ENCODE measurements at regions not wholly inside any gene's neighbourhood (a gene's known extent, or its start where the extent isn't known, plus 50 kb on each side); places are given as distances from the start of the nearest gene placed in this dataset.

DNA sequence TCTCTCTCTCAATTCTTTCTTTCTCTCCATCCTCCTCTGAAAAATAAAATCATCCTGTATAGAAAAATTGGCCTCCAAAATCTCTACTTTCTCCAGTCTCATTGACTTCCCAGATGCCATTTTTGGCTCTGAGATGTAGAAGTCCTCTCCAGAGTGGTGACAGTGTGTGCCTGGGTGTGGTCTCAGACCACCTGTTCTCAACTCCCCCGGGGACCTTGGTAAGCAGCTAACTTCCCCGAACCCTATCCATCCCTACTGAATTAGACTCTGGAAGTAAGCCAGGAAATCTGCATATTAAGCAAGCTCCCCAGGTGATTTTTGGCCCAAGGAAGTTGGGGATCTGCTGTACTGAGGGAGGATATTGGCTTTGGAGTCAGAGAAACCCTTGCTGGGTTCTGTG, 120.5 kb downstream of the WDR11 start:
- TF ChIP-seq CHD2 (IDR thresholded peaks at IDR 0.05; ENCODE audit: low read length, partially characterized antibody) (no peak), SMC3 (IDR thresholded peaks at IDR 0.05; ENCODE audit: low read depth, low read length) (no peak), TCF12 (IDR thresholded peaks at IDR 0.05) (no peak), RXRA (IDR thresholded peaks at IDR 0.05; ENCODE audit: borderline replicate concordance, low read depth) (no peak), YY1 (IDR thresholded peaks at IDR 0.05; ENCODE audit: low read depth) (no peak), TAF1 (IDR thresholded peaks at IDR 0.05; ENCODE audit: borderline replicate concordance, low read depth, low read length) (no peak), EP300 (IDR thresholded peaks at IDR 0.05; ENCODE audit: borderline replicate concordance in 1 of 2, low read depth in 1 of 2, low read length in 1 of 2) (no peak), POLR2AphosphoS5 (IDR thresholded peaks at IDR 0.05; ENCODE audit: low read depth, low read length) (no peak), NFIC (IDR thresholded peaks at IDR 0.05; ENCODE audit: borderline replicate concordance) (no peak), RAD21 (IDR thresholded peaks at IDR 0.05; ENCODE audit: low read length) (no peak)
- TF ChIP-seq, protein P1, sequence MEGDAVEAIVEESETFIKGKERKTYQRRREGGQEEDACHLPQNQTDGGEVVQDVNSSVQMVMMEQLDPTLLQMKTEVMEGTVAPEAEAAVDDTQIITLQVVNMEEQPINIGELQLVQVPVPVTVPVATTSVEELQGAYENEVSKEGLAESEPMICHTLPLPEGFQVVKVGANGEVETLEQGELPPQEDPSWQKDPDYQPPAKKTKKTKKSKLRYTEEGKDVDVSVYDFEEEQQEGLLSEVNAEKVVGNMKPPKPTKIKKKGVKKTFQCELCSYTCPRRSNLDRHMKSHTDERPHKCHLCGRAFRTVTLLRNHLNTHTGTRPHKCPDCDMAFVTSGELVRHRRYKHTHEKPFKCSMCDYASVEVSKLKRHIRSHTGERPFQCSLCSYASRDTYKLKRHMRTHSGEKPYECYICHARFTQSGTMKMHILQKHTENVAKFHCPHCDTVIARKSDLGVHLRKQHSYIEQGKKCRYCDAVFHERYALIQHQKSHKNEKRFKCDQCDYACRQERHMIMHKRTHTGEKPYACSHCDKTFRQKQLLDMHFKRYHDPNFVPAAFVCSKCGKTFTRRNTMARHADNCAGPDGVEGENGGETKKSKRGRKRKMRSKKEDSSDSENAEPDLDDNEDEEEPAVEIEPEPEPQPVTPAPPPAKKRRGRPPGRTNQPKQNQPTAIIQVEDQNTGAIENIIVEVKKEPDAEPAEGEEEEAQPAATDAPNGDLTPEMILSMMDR (IDR thresholded peaks at IDR 0.05), result no peak
- TF ChIP-seq, protein P2, sequence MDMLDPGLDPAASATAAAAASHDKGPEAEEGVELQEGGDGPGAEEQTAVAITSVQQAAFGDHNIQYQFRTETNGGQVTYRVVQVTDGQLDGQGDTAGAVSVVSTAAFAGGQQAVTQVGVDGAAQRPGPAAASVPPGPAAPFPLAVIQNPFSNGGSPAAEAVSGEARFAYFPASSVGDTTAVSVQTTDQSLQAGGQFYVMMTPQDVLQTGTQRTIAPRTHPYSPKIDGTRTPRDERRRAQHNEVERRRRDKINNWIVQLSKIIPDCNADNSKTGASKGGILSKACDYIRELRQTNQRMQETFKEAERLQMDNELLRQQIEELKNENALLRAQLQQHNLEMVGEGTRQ (IDR thresholded peaks at IDR 0.05; ENCODE audit: borderline replicate concordance, low read depth, low read length), result no peak
- TF ChIP-seq, protein P3, sequence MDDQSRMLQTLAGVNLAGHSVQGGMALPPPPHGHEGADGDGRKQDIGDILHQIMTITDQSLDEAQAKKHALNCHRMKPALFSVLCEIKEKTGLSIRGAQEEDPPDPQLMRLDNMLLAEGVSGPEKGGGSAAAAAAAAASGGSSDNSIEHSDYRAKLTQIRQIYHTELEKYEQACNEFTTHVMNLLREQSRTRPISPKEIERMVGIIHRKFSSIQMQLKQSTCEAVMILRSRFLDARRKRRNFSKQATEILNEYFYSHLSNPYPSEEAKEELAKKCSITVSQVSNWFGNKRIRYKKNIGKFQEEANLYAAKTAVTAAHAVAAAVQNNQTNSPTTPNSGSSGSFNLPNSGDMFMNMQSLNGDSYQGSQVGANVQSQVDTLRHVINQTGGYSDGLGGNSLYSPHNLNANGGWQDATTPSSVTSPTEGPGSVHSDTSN (IDR thresholded peaks at IDR 0.05), result no peak
- TF ChIP-seq, protein P4, sequence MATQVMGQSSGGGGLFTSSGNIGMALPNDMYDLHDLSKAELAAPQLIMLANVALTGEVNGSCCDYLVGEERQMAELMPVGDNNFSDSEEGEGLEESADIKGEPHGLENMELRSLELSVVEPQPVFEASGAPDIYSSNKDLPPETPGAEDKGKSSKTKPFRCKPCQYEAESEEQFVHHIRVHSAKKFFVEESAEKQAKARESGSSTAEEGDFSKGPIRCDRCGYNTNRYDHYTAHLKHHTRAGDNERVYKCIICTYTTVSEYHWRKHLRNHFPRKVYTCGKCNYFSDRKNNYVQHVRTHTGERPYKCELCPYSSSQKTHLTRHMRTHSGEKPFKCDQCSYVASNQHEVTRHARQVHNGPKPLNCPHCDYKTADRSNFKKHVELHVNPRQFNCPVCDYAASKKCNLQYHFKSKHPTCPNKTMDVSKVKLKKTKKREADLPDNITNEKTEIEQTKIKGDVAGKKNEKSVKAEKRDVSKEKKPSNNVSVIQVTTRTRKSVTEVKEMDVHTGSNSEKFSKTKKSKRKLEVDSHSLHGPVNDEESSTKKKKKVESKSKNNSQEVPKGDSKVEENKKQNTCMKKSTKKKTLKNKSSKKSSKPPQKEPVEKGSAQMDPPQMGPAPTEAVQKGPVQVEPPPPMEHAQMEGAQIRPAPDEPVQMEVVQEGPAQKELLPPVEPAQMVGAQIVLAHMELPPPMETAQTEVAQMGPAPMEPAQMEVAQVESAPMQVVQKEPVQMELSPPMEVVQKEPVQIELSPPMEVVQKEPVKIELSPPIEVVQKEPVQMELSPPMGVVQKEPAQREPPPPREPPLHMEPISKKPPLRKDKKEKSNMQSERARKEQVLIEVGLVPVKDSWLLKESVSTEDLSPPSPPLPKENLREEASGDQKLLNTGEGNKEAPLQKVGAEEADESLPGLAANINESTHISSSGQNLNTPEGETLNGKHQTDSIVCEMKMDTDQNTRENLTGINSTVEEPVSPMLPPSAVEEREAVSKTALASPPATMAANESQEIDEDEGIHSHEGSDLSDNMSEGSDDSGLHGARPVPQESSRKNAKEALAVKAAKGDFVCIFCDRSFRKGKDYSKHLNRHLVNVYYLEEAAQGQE (IDR thresholded peaks at IDR 0.05; ENCODE audit: low read depth, low read length), result no peak

Measured in SK-N-SH (cell line).